CD4-positive, alpha-beta T cell treated with Interleukin-21 for 1 hour (primary cell): ENCODE measurements at regions not wholly inside any gene's neighbourhood (a gene's known extent, or its start where the extent isn't known, plus 50 kb on each side); places are given as distances from the start of the nearest gene placed in this dataset.

Experiments
- DNase-seq: peaks from one replicate; pipeline ENCODE4 v3.0.0-alpha.2; 2020

- DNase-seq, result no peak
Measured at GRCh38 chr11:8800520-8801110, 110.4 kb upstream of the AKIP1 start.

GRCh38 chr11:8801121-8801520 lies 109.9 kb upstream of the AKIP1 start:
- DNase-seq, result no peak

GRCh38 chr11:8802251-8802650 lies 108.7 kb upstream of the AKIP1 start:
- DNase-seq, result no peak

- no peak for DNase-seq
Measured at GRCh38 chr11:8803973-8804372, 107.0 kb upstream of the AKIP1 start.

DNA sequence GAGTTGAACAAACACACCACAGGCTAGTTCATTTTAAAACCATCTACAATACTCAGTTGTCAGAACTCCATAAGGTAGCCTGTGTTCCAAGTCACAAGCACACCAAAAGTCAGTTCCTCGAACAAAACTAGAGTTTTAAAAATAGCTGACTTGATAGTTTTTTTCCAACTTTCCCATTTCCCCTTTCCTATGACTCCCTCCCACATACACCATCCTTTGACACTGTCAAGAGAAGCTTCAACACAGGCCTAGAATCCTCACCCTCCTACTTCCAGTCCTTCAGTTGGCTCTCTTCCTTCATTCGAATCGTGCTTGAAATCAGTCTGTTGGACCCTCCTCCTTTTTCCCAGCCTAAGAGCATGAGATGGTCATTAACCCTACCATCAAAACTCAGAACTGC lies 105.7 kb upstream of the AKIP1 start:
- no peak for DNase-seq

DNA sequence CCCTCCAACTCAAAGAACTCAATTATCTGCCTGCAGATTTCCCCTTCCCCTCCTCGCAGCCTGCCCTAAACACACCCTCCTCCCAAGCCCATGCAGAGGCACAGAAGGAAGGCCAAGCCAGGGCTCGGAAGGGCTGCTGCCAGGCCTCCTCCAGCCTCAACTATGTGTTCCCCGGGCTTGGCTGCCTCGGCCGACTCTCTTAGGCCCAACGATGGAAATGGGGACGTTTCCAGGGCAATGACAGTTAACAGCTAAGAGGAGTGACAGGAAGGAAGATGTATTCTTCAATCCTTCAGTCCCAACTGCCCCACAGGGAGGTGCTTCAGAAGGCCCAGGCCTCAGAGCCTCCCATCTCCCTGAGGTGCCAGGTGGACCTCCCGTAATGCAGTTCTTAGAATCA lies 104.0 kb upstream of the AKIP1 start:
- DNase-seq, result no peak

DNA sequence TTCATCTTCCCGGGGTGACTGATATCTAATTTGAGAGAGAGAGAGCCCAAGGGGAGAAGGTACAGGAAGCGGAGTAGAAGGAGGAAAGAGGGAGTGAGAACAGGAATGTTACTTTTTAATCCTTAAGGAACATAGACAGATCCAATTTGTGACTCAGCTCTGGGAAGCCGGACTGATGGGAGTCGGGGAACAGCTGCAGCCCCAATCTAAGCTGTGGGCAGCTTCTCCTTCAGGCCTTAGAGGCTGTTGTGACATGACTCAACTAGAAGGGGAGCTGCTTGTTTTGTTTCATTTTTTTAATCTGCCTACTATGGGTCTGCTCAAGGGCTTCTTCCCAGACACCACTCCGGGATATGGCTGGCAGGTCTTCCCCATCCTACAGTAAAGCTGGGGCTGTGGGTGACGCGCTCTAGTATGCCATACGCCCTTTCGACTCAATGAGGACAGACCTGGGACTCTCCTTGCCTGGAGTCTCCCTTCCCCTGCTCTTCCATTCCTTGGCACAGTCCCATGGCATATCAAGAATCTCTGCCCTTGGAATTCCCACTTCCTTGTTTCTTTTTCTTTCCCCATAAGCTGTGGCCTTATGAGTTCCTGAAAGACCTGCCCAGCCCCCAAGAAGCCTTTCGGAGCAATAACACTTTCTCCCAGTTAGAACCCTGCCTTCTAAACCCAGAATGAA lies 103.3 kb upstream of the AKIP1 start:
- DNase-seq, result no peak

DNA sequence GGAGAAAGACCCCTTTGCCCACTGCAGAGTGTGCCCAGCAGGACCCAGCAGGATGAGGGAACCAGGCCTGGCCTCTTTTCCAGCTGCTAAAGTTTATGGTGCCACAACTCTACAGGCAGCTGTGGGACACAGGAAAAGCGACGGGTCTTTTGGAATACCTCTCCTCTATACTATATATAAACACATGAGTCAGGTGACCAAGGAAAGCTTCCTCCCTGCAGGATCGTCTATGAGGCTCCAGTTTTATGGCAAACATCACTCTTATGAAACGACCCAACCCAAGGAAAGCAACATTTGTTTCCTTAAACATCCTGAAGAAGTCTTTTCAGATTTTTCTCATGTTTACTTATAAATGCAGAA lies 102.8 kb upstream of the AKIP1 start:
- DNase-seq, result no peak

DNA sequence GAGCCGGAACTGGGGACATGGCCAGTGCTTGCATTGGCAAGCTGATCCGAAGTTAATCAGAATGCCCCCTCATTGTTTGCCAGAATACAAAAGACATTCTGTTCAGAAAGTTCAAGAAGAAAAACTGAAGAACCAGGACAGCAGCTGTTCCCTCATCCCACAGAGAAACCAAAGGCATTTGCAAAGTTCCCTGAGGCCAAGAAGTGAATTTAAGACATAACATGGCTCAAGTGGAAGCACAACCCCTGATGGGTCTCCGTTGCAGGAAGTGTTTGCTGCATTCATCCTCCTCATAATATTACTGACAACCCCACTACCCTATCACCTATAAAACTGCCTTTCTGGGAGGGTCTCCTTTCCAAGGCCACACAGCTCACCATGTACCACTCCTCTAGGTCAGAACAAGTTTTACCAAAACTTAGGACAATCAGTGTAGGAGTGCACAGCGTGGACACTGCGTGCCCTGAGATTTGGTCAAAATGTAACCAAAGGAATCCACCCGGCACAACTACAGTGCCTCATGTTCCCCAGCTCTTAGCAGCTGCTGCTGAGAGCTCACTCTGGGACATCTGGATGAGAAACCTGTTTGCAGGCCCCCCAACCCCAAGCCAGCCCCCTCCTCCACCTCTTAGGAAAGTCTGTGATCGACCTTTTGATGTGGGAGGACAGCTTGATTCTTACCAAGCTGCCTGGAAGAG lies 101.6 kb upstream of the AKIP1 start:
- no peak for DNase-seq

DNA sequence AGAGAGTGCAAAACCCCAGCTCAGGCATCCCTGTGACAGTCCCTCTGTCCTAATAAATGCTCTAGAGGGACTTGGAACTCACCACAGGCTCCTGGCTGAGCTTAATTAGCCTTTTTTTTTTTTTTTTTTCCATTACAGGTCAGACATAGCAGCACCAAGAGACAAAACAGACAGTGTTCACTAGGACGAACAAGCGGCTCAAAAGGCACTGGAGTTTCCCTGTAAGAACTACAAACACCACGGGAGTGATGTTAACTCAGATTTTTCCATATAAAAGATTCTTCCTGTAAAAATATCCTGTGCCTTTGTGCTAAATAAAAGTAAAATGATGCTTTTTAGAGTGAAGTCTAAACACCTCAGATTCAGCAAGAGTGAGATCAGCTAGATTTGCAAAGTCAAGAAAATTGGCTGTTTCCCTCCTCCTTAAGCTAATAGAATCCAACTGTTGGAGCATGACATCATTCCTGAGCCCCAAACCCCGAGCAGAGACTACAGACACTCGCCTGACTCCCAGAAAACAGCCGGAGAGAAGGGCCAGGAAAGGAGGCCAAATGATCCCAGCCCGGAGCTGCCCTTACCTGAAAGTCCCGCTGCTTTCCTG lies 101.0 kb upstream of the AKIP1 start:
- DNase-seq, result no peak

DNA sequence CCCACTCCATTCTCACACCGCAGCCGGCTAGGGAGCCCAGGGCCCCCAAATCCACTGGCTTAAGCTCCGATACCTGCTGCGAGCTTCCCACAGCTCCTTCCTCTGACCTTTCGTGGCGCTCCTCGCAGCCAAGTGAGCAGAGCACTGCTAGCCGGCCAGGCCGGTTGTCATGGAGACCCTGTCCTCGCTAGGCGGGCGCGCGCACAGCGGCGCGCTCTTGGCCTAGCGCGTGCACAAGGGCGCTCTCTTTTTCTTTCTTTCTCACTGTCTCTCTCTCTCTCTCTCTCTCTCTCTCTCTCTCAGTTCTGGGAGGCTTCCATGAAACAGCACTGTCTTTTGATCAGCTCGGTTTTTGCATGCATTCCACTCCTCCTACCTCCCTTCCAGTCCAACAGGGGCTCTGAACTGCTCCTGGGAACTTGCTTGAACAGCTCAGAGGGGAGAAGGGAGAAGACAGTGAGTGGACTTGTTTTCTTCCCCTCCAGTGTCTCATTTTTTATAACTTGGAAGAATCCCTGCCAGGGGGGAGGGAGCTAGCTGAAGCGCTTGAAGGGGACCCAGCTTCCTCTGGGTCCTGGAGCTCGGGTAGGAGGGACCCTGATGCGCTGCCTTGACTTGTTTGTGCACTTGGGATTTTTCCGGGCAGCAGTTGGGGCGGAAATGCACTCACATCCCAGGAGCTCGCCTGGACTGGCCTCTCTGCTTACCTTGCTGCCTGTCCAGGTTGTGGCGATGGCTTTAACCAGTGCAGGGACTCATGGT lies 100.3 kb upstream of the AKIP1 start:
- no peak for DNase-seq

GRCh38 chr11:8811571-8811970 lies 99.4 kb upstream of the AKIP1 start:
- DNase-seq, result no peak

- no peak for DNase-seq
Measured at GRCh38 chr11:8812438-8812837, 98.6 kb upstream of the AKIP1 start.

DNA sequence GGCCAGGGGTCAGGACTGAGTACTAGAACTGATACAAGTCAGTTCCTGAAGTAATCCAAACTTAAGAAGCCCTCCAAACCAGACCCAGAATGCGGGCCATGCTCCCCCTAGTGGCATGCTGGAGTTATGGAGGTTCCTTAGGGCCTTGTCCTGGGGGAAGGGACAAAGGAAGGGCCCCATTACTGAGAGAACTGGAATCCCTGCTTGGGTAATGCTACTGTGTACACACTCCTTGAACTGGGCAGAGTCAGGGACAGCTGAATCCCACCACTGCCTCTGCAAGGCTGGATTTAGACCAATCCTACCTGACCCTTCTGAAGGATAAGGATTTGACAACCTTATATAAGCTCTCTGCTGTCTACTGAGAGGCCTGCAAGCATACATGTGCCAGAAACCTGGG lies 97.3 kb upstream of the AKIP1 start:
- DNase-seq, result peak; percentile 18

- DNase-seq, result no peak
Measured at GRCh38 chr11:8814209-8814922, 96.6 kb upstream of the AKIP1 start.

DNA sequence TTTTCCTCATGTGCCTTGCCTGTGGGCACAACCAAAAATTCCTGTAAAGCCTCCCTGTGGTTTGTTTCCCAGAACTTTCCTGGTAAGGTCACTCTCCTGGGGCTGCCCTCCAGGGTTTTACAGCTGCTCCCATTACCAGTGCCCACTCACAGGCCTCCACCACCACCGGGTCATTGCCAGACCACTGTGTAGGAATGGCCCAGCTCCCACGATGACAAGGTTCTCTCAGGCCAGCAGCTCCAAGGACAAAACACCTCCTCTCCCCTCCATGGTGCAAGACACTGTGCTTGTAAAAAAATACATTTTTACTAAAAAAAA lies 96.1 kb upstream of the AKIP1 start:
- no peak for DNase-seq

DNA sequence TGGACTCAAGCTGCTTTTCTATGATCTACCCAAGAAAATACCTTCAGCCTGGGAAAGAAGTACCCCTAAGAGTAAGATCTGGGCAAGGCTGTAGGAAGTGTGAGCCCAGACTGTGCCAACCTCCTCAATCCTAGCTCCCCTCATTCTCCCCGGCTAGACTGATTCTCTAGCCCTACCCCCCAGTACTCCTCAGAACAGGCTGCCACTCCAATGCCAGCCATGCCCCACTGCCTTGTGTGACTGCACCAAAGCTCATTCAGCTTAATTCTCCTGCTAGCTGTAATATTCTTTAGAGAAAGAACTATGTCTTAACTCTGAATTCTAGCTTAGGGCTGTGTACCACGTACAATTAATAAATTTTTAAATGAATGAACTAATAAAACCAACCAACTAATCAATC lies 92.6 kb upstream of the AKIP1 start:
- DNase-seq, result no peak

GRCh38 chr11:8820401-8820800 lies 90.6 kb upstream of the AKIP1 start:
- no peak for DNase-seq

DNA sequence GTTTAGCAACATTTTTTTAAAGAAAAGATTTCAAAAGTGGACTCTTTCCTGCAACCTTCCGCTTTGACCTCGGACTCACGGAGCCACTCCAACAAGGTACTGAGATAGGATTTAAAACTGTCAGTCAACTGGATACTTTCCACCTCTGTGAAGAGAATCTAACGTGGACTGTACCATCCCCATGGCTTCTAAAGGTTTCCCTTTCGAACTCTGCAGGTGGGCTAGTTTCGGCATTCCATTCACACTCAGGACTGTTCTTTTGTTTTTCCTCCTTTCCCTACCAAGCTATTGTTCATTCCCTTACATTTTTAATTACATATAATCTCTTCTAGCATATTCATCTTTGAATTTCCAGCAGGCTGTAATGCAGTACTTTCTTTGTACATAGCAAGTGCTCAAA lies 88.5 kb upstream of the AKIP1 start:
- DNase-seq, result no peak

DNA sequence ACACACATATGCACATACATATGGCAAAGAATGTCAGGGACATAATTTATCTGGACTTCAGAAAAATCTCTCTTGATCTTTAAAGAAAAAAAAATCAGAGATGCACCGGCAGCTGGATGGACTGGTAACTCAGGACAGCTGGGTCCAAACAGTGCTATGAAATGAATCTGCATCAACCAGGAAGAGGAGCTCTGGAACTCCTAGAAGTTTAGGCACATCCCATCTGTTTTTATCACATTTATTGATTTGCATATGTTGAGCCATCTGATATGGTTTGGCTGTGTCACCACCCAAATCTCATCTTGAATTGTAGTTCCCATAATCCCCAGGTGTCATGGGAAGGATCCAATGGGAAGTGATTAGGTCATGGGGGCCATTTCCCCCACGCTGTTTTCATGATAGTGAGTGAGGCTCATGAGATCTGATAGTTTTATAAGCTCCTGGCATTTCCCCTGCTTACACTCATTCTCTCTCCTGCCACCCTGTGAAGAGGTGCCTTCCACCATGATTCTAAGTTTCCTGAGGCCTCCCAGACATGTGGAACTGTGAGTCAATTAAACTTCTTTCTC lies 87.7 kb upstream of the AKIP1 start:
- DNase-seq, result no peak

GRCh38 chr11:8826139-8826786 lies 84.7 kb upstream of the AKIP1 start:
- no peak for DNase-seq
